Neural progenitor cell (in vitro differentiated cells): ENCODE measurements at regions not wholly inside any gene's neighbourhood (a gene's known extent, or its start where the extent isn't known, plus 50 kb on each side); places are given as distances from the start of the nearest gene placed in this dataset.

Experiments
- CTCF ChIP-seq: fragments of 200-600 bp; sonication (generic); IDR thresholded peaks from 2 replicates; pipeline ENCODE4 v1.5.1; 2017; ENCODE audit warnings: antibody characterized with exemption, mild to moderate bottlenecking
- EZH2 ChIP-seq: fragments of 200-600 bp; sonication (generic); IDR thresholded peaks from 2 replicates; pipeline ENCODE4 v1.6.1; 2017; ENCODE audit warnings: antibody characterized with exemption, mild to moderate bottlenecking, moderate library complexity
- EZH2phosphoT487 ChIP-seq: fragments of 200-600 bp; sonication (generic); IDR thresholded peaks from 2 replicates; pipeline ENCODE4 v1.6.1; 2017; ENCODE audit warnings: antibody characterized with exemption

DNA sequence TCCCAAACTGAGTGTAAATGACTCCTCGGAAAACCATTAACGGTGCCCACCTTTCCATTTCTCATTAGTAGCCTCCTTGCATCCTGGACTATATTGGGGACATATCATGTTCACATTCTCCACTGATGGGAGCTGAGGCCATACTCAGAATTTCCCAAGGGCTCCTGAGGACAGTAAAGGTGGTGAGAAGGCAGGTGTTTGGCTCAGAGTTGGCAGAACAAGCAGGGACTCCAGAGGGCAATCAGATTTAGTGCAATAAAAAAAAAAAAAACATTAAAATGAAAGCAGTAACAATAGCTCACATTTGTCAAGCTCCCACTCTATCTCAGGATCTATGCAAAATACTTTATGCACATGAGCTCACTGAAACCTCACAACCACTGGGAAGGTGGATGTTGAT, 401.4 kb downstream of the MAFB start:
- TF ChIP-seq CTCF (no peak), EZH2phosphoT487 (no peak), EZH2 (no peak)
